ENCODE measurements at regions not wholly inside any gene's neighbourhood (a gene's known extent, or its start where the extent isn't known, plus 50 kb on each side); places are given as distances from the start of the nearest gene placed in this dataset.

DNA sequence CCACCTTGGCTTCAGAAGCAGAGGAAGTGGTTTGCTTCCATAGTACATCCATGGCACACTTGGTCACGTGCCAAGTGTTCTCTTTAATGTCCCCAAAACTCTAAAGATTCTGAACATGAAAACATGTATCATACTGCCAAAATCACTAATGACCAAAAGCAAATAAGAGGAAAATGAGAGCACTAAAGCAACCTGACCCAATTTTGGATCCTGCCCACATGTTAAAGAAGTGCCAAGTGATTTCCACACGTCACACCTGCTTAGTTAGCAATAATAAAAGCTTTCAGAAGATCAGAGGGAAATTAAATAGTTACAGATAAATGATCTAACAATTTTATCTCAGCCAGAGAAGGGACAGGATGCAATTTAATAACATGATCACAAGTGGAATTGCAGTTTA is 1170.0 kb downstream of the XPNPEP1 start:
- H3K27ac ChIP-seq = no peak overlapping the region
- no peaks in the 10 kb centered on the region for H3K4me1 ChIP-seq (ENCODE audit: insufficient read depth)
- H3K9me3 ChIP-seq = no peaks in the 10 kb centered on the region
- whole genome bisulfite sequencing, 3 donors = 50 to 64% (median 54%) methylated on average over 2 of the region's 2 CpGs
- H3K36me3 ChIP-seq = no peaks in the 10 kb centered on the region
- no peaks in the 10 kb centered on the region for H3K27me3 ChIP-seq
- no peak overlapping the region for H3K4me3 ChIP-seq
- DNase-seq = no peak
- no peak for TF ChIP-seq POLR2A (IDR thresholded peaks at IDR 0.05)
- no peak for TF ChIP-seq CTCF (IDR thresholded peaks at IDR 0.05)
- TF ChIP-seq EP300 (IDR thresholded peaks at IDR 0.05) = no peak
- intact Hi-C loops (cut with DNase I) = no loop called here

DNA sequence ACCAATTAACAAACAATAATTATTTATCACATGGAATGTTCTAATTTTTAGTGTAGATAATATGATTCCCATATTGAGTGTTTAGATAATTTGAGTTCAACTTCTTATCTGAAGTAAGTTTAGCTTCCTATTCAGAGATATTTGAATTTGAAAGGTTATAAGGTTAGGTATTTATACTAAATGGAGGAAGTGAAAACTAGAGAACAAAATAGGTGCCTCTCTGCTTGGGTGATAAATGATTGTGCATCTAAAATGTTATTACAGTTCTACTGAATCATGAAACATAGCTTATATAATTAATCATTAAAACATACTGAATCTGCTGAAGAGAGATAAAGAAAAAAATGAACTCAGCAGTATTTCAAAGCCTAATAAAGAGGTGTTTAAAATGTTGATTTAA is 1174.3 kb downstream of the XPNPEP1 start:
- TF ChIP-seq CTCF (IDR thresholded peaks at IDR 0.05) (no peak), EP300 (IDR thresholded peaks at IDR 0.05) (no peak), POLR2A (IDR thresholded peaks at IDR 0.05) (no peak)
- DNase-seq = no peak
- Histone ChIP-seq H3K27ac (no peak overlapping the region), H3K36me3 (no peaks in the 10 kb centered on the region), H3K4me1 (ENCODE audit: insufficient read depth) (no peaks in the 10 kb centered on the region), H3K27me3 (no peaks in the 10 kb centered on the region), H3K4me3 (no peak overlapping the region), H3K9me3 (no peaks in the 10 kb centered on the region)
- intact Hi-C loops (cut with DNase I) = no loop called here

DNA sequence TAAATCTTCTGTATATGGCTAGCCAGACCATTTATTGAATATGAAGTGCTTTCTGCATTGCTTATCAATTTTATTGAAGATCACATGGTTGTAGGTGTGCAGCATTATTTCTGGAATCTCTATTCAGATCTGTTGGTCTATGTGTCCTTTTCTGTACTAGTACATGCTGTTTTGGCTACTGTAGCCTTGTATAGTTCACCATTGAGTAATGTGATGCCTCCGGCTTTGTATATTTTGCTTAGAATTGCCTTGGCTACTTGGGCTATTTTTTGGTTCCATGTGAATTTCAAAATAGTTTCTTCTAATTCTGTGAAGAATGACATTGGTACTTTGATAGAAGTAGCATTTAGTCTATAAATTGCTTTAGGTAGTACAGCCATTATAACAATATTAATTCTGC is 1187.2 kb downstream of the XPNPEP1 start:
- TF ChIP-seq EP300 (IDR thresholded peaks at IDR 0.05) (no peak), CTCF (IDR thresholded peaks at IDR 0.05) (no peak), POLR2A (IDR thresholded peaks at IDR 0.05) (no peak)
- DNase-seq = no peak
- Histone ChIP-seq H3K27ac (no peak overlapping the region), H3K27me3 (no peaks in the 10 kb centered on the region), H3K36me3 (no peaks in the 10 kb centered on the region), H3K4me3 (no peak overlapping the region), H3K9me3 (no peaks in the 10 kb centered on the region), H3K4me1 (ENCODE audit: insufficient read depth) (no peaks in the 10 kb centered on the region)
- 91 to 100% (median 95%) methylated on average over 1 of the region's 1 CpG for WGBS, 3 donors
- intact Hi-C loops (cut with DNase I) = no loop called here

DNA sequence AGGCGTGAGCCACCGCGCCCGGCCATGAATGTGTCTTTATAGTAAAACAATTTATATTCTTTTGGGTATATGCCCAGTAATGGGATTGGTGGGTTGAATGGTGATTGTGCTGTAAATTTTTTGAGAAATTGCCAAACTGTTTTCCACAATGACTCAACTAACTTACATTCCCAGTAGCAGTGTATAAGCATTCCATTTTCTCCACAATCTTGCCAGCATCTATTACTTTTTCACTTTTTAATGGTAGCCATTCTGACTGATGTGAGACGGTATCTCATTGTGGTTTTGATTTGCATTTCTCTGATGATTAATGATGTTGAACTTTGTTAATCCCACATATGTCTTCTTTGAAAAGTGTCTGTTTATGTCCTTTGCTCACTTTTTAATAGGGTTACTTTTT is 1187.9 kb downstream of the XPNPEP1 start:
- no peak overlapping the region for H3K4me3 ChIP-seq
- 86 to 94% (median 91%) methylated on average over 5 of the region's 5 CpGs for WGBS, 3 donors
- H3K36me3 ChIP-seq = no peaks in the 10 kb centered on the region
- TF ChIP-seq POLR2A (IDR thresholded peaks at IDR 0.05) = no peak
- no peak for TF ChIP-seq CTCF (IDR thresholded peaks at IDR 0.05)
- TF ChIP-seq EP300 (IDR thresholded peaks at IDR 0.05) = no peak
- H3K27me3 ChIP-seq = no peaks in the 10 kb centered on the region
- H3K4me1 ChIP-seq (ENCODE audit: insufficient read depth) = no peaks in the 10 kb centered on the region
- no peak for DNase-seq
- intact Hi-C loops (cut with DNase I) = no loop called here
- no peaks in the 10 kb centered on the region for H3K9me3 ChIP-seq
- H3K27ac ChIP-seq = no peak overlapping the region

DNA sequence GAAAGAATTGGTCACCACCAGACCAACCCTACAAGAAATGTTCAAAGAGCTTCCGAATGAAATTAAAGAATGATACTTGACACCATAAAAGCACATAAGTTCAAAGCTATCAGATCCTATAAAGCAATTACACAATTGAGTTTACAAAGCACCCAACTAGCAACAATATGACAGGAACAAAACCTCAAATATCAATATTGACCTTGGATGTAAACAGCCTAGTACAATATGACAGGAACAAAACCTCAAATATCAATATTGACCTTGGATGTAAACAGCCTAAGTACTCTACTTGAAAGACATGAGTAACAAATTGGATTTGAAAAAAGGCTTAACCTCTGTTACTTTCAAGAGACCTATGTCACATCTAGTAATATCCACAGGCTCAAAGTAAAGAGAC is 1201.4 kb downstream of the XPNPEP1 start:
- Histone ChIP-seq H3K27me3 (no peaks in the 10 kb centered on the region), H3K27ac (no peak overlapping the region), H3K4me1 (ENCODE audit: insufficient read depth) (no peaks in the 10 kb centered on the region), H3K9me3 (no peaks in the 10 kb centered on the region), H3K4me3 (no peak overlapping the region), H3K36me3 (no peaks in the 10 kb centered on the region)
- no peak for DNase-seq
- TF ChIP-seq EP300 (IDR thresholded peaks at IDR 0.05) (no peak), POLR2A (IDR thresholded peaks at IDR 0.05) (no peak), CTCF (IDR thresholded peaks at IDR 0.05) (no peak)
- intact Hi-C loops (cut with DNase I) = no loop called here
- 84 to 96% (median 89%) methylated on average over 1 of the region's 1 CpG for WGBS, 3 donors

Measured in ovary (tissue), 7 donors.